Endothelial cell of umbilical vein (primary cell): ENCODE measurements at regions not wholly inside any gene's neighbourhood (a gene's known extent, or its start where the extent isn't known, plus 50 kb on each side); places are given as distances from the start of the nearest gene placed in this dataset.

ENCODE experiments used
- BruUV-seq: library from RNA; stranded (reverse); fragments of 400-500 nt; replicated peaks from 2 replicates; lab custom pipeline; 2021; lab: Mats Ljungman, UMichigan
- CTCF ChIA-PET: fragments of 300-600, 350-600 bp; sonication (Branson Sonifier 250); formaldehyde crosslinking; loops from one replicate; lab custom pipeline; 2021; ENCODE audit warnings: antibody characterized with exemption, inconsistent platforms; lab: Charles Lee
- POLR2A ChIA-PET: fragments of 300-600, 350-600 bp; sonication (Branson Sonifier 250); formaldehyde crosslinking; loops from one replicate; lab custom pipeline; 2021; ENCODE audit warnings: antibody characterized with exemption, inconsistent platforms; lab: Charles Lee
- DNase-seq: peaks from one replicate; pipeline ENCODE4 v3.0.0-alpha.2; 2011; ENCODE audit warnings: low read depth, low spot score
- FAIRE-seq: peaks from 2 replicates; lab custom pipeline; 2011; peaks lifted over from hg19 to GRCh38; lab: Jason Lieb, UNC
- H2AFZ ChIP-seq: 2 replicates; pipeline ENCODE4 v1.6.0; 2012; ENCODE audit warnings: low read depth, low read length, control low read depth, inconsistent platforms
- H3K27ac ChIP-seq: 2 replicates; pipeline ENCODE4 v1.5.1; 2011; ENCODE audit warnings: low read depth, mild to moderate bottlenecking, control low read depth, low read length, moderate library complexity; ENCODE audit not compliant: insufficient read depth
- H3K27me3 ChIP-seq, 2 experiments: 2 replicates each; pipeline versions ENCODE4 v1.6.0 to v1.6.1; 2011; ENCODE audit warnings: low read length in 2 of 2, mixed read lengths in 1 of 2; ENCODE audit not compliant: control insufficient read depth in 2 of 2, insufficient read depth in 2 of 2
- H3K36me3 ChIP-seq, 2 experiments: 2 replicates in 1 of 2; 3 replicates in 1 of 2; pipeline ENCODE4 v1.5.1; 2011; ENCODE audit warnings: low read length in 2 of 2, mild to moderate bottlenecking in 1 of 2, moderate library complexity in 1 of 2; ENCODE audit not compliant: control insufficient read depth in 2 of 2, insufficient read depth in 2 of 2; ENCODE audit errors: extremely low read depth in 1 of 2
- H3K4me1 ChIP-seq: 3 replicates; pipeline ENCODE4 v1.5.1; 2011; ENCODE audit warnings: mild to moderate bottlenecking, low read length; ENCODE audit not compliant: control insufficient read depth, insufficient read depth; ENCODE audit errors: extremely low read depth
- H3K4me2 ChIP-seq: 2 replicates; pipeline ENCODE4 v1.6.1; 2011; ENCODE audit warnings: low read length, control low read depth, mixed read lengths; ENCODE audit not compliant: insufficient read depth
- H3K4me3 ChIP-seq, 3 experiments: fragments of 200-600 bp in 1 of 3; sonication (generic), shearing (Covaris generic) in 1 of 3; replicated peaks in 1 of 3; 2 replicates each; pipeline ENCODE4 v1.5.1; 2011 to 2016; ENCODE audit warnings: control low read depth in 3 of 3, low read length in 3 of 3, mild to moderate bottlenecking in 2 of 3, inconsistent platforms in 1 of 3, low read depth in 1 of 3, moderate library complexity in 1 of 3; ENCODE audit not compliant: insufficient read depth in 1 of 3
- H3K79me2 ChIP-seq: 2 replicates; pipeline ENCODE4 v1.6.0; 2012; ENCODE audit warnings: low read length, inconsistent platforms; ENCODE audit not compliant: control insufficient read depth, insufficient read depth
- H3K9ac ChIP-seq: replicated peaks from 2 replicates; pipeline ENCODE3; 2011; ENCODE audit warnings: low read length, control low read depth; ENCODE audit not compliant: insufficient read depth; ENCODE audit errors: extremely low read depth
- H3K9me1 ChIP-seq: replicated peaks from 3 replicates; pipeline ENCODE4 v1.6.0; 2011; ENCODE audit warnings: mild to moderate bottlenecking, low read length; ENCODE audit not compliant: control insufficient read depth, insufficient read depth; ENCODE audit errors: extremely low read depth
- H3K9me3 ChIP-seq: replicated peaks from 2 replicates; pipeline ENCODE4 v1.5.1; 2012; ENCODE audit warnings: low read length, inconsistent platforms; ENCODE audit not compliant: control insufficient read depth, insufficient read depth
- H4K20me1 ChIP-seq: replicated peaks from 2 replicates; pipeline ENCODE3; 2011; ENCODE audit warnings: mild to moderate bottlenecking, low read length; ENCODE audit not compliant: control insufficient read depth, insufficient read depth; ENCODE audit errors: extremely low read depth
- CTCF ChIP-seq, 2 donors: IDR thresholded peaks; 1 replicate in 1 of 2; 2 replicates in 1 of 2; pipeline ENCODE4 v1.5.1; 2011; ENCODE audit warnings: low read length in 2 of 2, mild to moderate bottlenecking in 2 of 2, moderate library complexity in 2 of 2, control low read depth in 1 of 2, inconsistent platforms in 1 of 2, low read depth in 1 of 2; ENCODE audit not compliant: insufficient read depth in 1 of 2; ENCODE audit errors: extremely low read depth in 1 of 2
- EZH2 ChIP-seq: IDR thresholded peaks from 2 replicates; pipeline ENCODE4 v1.6.1; 2012; ENCODE audit warnings: borderline replicate concordance, low read depth, mild to moderate bottlenecking, moderate library complexity, low read length, inconsistent platforms; ENCODE audit not compliant: severe bottlenecking
- FOS ChIP-seq: IDR thresholded peaks from 2 replicates; pipeline ENCODE4 v1.6.1; 2011; ENCODE audit warnings: mild to moderate bottlenecking, low read length, moderate library complexity, borderline replicate concordance; ENCODE audit not compliant: insufficient read depth
- GATA2 ChIP-seq: IDR thresholded peaks from 2 replicates; pipeline ENCODE4 v1.7.0; 2011; ENCODE audit warnings: low read depth, mild to moderate bottlenecking, moderate library complexity, mixed read lengths, low read length; ENCODE audit not compliant: insufficient read length, insufficient read depth
- JUN ChIP-seq: IDR thresholded peaks from 2 replicates; pipeline ENCODE4 v1.6.1; 2011; ENCODE audit warnings: borderline replicate concordance, low read depth; ENCODE audit not compliant: insufficient read length, insufficient read depth
- MAX ChIP-seq: IDR thresholded peaks from 2 replicates; pipeline ENCODE4 v1.6.1; 2011; ENCODE audit not compliant: insufficient read depth, insufficient read length
- MYC ChIP-seq: IDR thresholded peaks from one replicate; pipeline ENCODE4 v1.6.1; 2011; ENCODE audit warnings: mild to moderate bottlenecking, low read depth, low read length
- POLR2A ChIP-seq: IDR thresholded peaks from 2 replicates; pipeline ENCODE4 v1.6.1; 2012; ENCODE audit warnings: low read depth, mild to moderate bottlenecking, control low read depth, low read length
- POLR2AphosphoS5 ChIP-seq: IDR thresholded peaks from 2 replicates; pipeline ENCODE4 v1.6.1; 2012; ENCODE audit warnings: low read depth, mild to moderate bottlenecking, control low read depth, low read length, moderate library complexity; ENCODE audit not compliant: insufficient read depth
- dilution Hi-C: fragments of 300-500 bp; cut with MboI; formaldehyde crosslinking; loops from one replicate; pipeline ENCODE4 v1.15.0; 2019; ENCODE audit warnings: low sequenced_read_pairs; ENCODE audit not compliant: extremely low pct_ligation_motif_present
- intact Hi-C: fragments of 100-400 bp; cut with micrococcal nuclease; formaldehyde crosslinking; loops from one replicate; pipeline ENCODE4 v1.10.0; 2022

DNA sequence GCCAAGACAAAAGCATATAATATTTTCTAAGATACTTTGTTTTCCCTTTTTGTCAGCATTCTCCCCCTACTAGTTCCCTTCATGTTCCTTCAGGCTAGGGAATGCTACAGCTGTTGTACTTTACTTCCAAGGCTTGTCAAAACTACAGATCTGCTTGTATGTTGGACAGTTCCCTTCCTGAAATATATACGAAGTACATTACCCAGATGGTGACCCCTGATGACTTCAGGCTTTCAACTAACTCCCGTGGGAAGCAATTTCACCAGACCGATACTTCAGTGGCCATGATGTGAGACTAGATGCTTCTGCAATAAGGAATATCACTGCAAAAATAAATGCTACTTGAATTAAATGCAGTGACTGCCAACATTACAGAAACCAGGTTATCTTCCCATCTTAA lies 332.8 kb downstream of the SH2D1A start:
- Histone ChIP-seq H3K27me3 (no peaks in the 10 kb centered on the region), H4K20me1 (no peaks in the 10 kb centered on the region), H3K27ac (no peak overlapping the region), H3K9me3 (no peaks in the 10 kb centered on the region), H3K79me2 (no peaks in the 10 kb centered on the region), H3K9ac (no peak overlapping the region), H3K4me3 (no peak overlapping the region), H3K9me1 (no peaks in the 10 kb centered on the region), H3K36me3 (no peaks in the 10 kb centered on the region), H3K4me2 (no peak overlapping the region), H2AFZ (no peak overlapping the region), H3K4me1 (no peaks in the 10 kb centered on the region)
- TF ChIP-seq POLR2A (no peak), MYC (no peak)
- POLR2A ChIA-PET, result no interaction called here
- dilution Hi-C loops, result no loop called here
- CTCF ChIA-PET, result no interaction called here
- FAIRE-seq (no peak), DNase-seq (no peak)
- no TSS peak for BruUV-seq
- intact Hi-C loops, result no loop called here

GRCh38 chrX:124680287-124680686 lies 333.9 kb downstream of the SH2D1A start:
- Histone ChIP-seq H3K9me3 (no peaks in the 10 kb centered on the region), H2AFZ (no peak overlapping the region), H3K79me2 (no peaks in the 10 kb centered on the region), H3K4me2 (no peak overlapping the region), H3K4me1 (no peaks in the 10 kb centered on the region), H3K9me1 (no peaks in the 10 kb centered on the region), H3K9ac (no peak overlapping the region), H4K20me1 (no peaks in the 10 kb centered on the region), H3K4me3 (no peak overlapping the region), H3K27ac (no peak overlapping the region), H3K27me3 (no peaks in the 10 kb centered on the region), H3K36me3 (no peaks in the 10 kb centered on the region)
- dilution Hi-C loops, result no loop called here
- ChIA-PET CTCF (no interaction called here), POLR2A (no interaction called here)
- TF ChIP-seq MAX (no peak), CTCF (IDR thresholded peaks at IDR 0.05; ENCODE audit: extremely low read depth in 1 of 2, insufficient read depth in 1 of 2, low read depth in 1 of 2, low read length in 2 of 2) (no peak), FOS (no peak), JUN (no peak), MYC (no peak), GATA2 (no peak), POLR2AphosphoS5 (no peak), EZH2 (no peak), POLR2A (no peak)
- no TSS peak for BruUV-seq
- FAIRE-seq, result no peak
- no peak for DNase-seq
- intact Hi-C loops, result no loop called here
